Posterior cingulate gyrus (tissue), 11 donors: ENCODE measurements at regions not wholly inside any gene's neighbourhood (a gene's known extent, or its start where the extent isn't known, plus 50 kb on each side); places are given as distances from the start of the nearest gene placed in this dataset.
"Not testable (repeated sequence)": the region's sequence is repeated elsewhere in the genome, so short reads cannot be mapped to it uniquely, and the experiment has no call there.

Experiments used
- DNase-seq, 10 donors: peaks; one replicate each; pipeline versions ENCODE4 v3.0.0 to v3.0.0-alpha.2; 2020 to 2021; ENCODE audit warnings: mixed read lengths in 3 of 10
- intact Hi-C: fragments of 100-400 bp; cut with DNase I; formaldehyde crosslinking; loops from one replicate; pipeline ENCODE4 v1.15.1; 2023

DNA sequence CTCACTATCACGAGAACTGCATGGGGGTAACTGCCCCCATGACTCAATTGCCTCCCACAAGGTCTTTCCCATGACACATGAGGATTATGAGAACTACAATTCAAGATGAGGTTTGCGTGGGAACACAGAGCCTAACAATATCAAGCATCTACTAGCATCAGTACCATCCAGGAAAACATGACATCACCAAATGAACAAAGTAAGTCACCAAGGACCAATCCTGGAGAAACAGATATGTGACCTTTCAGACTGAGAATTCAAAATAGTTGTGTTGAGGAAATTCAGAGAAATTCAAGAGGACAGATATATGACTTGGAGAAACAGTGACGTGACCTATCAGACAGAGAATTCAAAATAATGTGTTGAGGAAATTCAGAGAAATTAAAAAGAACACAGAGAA is 65.8 kb upstream of the TMTC2 start:
- intact Hi-C loops: no loop called here
- DNase-seq: no peak

DNA sequence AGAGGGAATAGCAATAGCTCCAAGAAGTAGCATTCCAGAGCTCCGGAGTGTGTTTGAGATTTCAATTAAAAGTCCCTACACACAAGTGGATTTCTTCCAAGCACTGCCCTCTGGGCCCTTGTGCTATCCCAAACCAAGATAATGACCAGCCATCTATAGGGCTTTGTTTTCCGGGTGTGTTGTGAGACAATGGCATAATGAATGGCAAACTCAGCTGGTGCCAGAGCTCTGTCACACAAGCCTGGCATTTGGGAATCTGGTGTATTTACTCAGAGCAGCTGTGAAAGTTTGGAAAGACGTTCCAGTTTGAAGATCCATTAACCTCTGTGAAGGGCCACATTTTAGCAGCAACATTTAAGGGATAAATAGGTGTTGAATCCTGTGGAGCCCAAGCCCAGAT is 61.2 kb upstream of the TMTC2 start:
- peak in 8 of 10 donors; percentile 31 to 91 (median 56) for DNase-seq
- intact Hi-C loops: loop anchor here (2.0 to 5.0 kb wide), 2 partner anchors 99 to 243 kb away; no protein-coding TSS in a partner anchor

DNA sequence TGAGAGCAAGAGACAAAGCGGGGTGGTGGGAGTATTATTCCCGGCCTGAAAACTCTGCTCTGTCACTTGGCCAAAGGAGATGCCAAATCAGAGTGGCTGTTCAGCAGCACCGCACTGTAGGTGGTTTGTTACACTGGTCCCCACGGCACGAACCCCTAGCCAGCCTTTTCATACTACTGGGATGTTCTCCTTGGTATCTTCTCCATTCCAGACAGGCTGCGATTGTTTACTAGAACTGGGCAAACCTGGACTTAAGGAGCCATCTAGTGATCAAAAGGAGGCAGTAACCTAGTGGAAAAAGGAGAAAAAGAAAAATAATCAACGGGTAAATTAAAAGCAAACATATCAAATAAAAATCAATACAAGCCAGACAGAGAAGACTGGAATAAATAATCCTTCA is 58.9 kb upstream of the TMTC2 start:
- DNase-seq: peak in 1 of 10 donors; percentile 59
- intact Hi-C loops: loop anchor here (1.0 to 5.0 kb wide), 2 partner anchors 100 to 245 kb away; no protein-coding TSS in a partner anchor

DNA sequence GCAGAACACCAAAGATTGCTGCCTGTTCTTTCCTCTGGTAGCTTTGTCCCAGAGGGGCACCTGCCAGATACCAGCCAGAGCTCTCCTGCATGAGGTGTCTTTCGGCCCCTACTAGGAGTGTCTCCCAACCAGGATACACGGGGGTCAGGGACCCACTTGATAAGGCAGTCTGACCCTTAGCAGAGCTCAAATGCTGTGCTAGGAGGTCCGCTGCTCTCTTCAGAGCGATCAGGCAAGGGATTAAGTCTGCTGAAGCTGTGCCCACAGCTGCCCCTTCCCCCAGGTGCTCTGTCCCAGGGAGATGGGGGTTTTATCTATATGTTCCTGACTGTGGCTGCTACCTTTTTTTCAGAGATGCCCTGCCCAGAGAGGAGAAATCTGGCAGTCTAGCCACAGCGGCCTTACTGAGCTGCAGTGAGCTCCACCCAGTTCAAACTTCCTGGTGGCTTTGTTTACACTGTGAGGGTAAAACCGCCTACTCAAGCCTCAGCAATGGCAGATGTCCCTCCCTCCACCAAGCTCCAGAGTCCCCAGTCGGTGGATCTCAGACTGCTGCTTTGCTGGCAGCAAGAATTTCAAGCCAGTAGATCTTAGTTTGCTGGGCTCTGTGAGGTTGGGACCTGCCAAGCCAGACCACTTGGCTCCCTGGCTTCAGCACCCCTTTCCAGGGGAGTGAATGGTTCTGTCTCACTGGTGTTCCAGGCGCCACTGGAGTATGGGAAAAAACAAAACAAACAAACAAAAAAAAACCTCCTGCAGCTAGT is 52.0 kb upstream of the TMTC2 start:
- intact Hi-C loops: not testable (repeated sequence)
- DNase-seq: peak in 1 of 10 donors; percentile 11

DNA sequence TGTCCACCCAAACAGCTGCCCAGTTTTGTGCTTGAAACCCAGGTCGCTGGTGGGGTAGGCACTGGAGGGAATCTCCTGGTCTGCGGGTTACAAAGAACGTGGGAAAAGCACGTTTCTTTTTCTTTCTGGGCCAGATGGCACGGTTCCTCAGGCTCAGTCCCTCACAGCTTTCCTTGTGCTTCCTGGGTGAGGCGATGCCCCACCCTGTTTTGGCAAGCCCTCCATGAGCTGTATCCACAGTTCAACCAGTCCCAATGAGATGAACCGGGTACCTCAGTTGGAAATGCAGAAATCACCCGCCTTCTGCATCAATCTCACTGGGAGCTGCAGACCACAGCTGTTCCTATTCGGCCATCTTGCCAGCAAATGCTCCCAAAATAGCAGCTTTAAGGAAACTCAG is 51.4 kb upstream of the TMTC2 start:
- DNase-seq: peak in 1 of 10 donors; percentile 7
- intact Hi-C loops: no loop called here
